ENCODE measurements at regions not wholly inside any gene's neighbourhood (a gene's known extent, or its start where the extent isn't known, plus 50 kb on each side); places are given as distances from the start of the nearest gene placed in this dataset.

DNA sequence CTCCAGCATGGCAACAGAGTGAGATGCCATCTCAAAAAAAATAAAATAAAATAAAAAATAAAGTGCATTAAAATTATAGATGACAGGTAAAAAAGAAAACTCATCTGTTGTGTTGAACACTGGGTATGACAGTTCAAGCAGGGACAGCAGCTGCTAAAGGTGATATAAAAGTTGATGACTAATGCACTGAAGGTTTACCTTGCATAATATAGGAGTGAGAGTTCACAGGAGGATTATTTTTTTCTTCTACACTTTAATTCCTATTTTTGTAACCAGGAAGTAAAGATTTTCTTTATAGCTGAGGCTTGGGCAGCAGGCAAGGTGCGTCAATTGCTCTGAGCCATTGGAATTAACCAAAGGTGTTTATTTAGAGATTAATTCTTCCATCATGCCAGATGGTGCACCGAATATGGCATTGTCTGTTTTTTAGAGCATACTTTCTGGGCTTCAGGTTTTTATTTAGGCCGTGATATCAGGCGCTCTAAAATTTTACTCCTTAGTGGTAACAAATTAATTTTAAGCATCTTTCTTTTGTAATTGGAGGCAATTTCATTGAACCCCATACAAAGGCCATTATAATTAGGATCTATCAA, 337.0 kb upstream of the SLC10A2 start:
- DNase-seq, result no peak

- DNase-seq, result no peak
These were observed 328.9 kb upstream of the SLC10A2 start for GRCh38 chr13:103395139-103395538.

- DNase-seq, result no peak
These were observed 328.4 kb upstream of the SLC10A2 start for GRCh38 chr13:103394618-103395017.

DNA sequence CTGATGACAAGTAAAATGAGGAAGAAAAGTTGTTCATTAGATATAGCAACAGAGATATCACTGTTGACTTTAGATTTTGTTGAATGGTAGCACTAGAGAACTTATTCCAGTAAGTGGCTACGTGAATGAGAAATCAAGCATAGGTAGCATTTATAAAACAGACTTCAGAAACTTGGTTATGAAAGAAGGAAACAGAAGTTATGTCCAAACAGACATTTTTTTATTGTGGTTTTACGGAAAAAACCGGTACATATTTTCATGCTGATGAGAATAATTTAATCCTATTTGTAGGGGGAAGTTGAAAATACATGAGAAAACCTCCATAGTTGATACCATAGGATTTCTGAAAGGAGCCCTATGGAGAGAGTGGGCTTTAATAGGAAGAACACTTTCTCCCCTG, 325.7 kb upstream of the SLC10A2 start:
- no peak for DNase-seq

DNA sequence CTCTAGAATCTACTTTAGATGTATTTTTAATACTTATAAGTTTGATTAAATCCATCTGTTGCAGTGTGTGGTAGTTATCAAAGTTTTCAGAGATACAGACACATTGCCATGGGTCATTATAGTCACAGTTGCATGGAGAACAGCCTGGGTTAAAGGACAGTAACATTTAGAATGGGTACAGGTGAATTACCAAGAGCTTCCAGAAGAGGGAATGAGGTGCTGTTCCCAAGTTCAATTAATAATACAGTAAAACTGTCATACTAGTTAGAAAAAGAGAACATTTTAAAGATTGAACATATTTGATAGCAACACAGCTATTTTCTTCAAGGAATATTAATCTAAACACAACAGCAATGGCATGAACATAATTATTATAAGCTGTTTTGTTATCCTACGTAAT, 322.6 kb upstream of the SLC10A2 start:
- no peak for DNase-seq

DNA sequence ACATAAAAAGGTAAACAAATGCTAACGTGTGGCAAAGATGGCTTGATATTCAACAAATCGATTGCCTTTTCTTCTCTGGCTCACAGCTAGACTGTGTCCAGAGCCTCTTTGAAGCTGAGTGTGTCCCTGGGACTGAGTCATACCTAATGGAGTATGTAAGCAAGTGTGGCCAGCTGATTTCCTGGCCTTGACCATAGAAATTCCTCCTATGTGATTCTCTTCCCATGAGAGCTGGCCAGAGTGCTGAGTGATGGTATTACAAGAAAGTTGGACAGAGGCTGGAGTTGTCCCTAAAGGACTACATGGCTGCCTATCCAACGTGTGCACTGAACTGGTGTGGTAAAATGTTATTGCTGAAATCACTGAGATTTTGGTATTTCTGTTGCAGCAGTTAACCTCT, 320.1 kb upstream of the SLC10A2 start:
- DNase-seq, result no peak

- no peak for DNase-seq
These were observed 307.7 kb upstream of the SLC10A2 start for GRCh38 chr13:103373916-103374315.

- no peak for DNase-seq
These were observed 305.1 kb upstream of the SLC10A2 start for GRCh38 chr13:103371271-103371670.

- DNase-seq, result no peak
These were observed 304.6 kb upstream of the SLC10A2 start for GRCh38 chr13:103370790-103371189.

- DNase-seq, result no peak
These were observed 292.2 kb upstream of the SLC10A2 start for GRCh38 chr13:103358255-103358932.

DNA sequence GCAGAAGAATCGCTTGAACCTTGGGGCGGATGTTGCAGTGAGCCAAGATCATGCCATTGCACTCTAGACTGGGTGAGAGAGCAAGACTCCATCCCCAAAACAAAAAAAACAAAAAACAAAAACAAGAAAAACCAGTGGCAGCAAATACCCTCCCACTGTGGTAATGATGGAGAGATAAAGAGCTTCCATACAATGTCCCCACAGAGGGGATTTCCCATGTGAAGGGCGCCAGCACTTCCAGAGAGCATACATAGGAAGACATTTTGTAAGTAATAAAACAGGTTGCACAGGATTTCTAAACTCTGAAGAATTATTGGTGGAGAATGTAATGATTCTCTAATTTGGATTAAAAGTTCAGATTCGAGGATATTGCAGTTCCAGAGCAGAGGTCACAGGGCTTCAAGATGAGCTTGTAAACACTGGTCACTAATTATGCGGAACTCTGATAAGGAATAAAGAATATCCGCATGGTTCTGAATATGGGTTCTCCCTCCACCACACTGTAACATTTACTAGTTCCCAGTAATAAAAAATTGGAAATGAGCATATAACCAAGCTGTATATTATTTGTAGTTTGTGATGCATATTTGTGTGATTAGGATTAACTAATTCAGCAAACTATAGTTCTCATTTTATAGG, 290.1 kb upstream of the SLC10A2 start:
- DNase-seq, result no peak

DNA sequence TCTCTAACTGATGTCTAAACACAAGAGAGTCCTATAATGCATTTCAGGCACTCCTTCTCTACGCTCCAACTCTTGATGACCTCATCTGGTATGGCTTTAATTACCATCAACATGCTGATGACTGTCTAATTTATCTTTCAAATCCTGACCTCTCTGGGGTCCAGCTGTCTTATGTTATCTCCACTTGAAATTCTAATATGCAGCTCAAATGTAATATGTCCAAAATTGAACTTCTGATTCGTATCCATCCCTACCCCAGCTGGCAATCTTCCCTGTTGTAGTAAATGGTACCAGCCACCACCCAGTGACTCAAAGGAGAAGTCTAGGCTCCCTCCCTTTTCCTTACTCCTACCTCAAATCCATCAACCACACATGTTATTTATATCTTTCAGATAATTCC, 288.0 kb upstream of the SLC10A2 start:
- DNase-seq, result no peak

DNA sequence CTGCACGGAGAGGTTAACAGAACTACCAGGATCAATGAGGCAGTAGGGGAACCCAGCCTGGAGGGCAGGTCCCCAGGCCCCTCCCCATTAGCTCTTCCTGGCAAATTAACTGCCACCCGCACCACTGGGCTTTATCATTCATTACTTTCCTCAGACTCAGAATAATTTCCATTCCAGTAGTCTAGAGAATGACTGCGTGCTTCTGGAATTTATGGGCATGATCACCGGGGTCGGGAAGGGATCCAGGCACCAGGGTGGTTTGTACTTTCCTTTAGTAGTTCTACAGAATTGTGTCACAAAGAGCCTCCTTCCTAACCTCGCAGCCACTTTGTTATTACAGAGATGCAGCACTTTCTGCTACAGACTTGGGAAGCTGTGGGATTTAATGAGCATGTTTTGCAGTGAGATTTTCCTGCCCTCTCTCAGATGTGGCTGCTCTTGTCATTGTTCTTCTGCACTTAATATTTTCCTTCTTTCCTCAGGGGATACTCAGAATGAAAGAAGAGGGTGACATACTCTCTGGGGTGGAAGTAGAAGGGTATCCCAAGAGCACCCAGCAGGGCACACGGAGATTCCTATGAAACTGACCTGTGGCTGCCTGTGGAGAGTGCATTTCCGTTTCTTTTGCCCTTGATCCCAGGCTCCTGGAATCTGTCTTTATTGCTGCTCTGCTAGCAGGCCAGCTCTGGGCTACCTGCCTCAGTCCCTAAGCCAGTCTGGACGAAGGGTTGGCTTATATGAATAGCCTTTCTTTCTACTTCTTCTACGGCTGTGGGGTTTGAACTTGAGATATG, 285.0 kb upstream of the SLC10A2 start:
- DNase-seq, result no peak

DNA sequence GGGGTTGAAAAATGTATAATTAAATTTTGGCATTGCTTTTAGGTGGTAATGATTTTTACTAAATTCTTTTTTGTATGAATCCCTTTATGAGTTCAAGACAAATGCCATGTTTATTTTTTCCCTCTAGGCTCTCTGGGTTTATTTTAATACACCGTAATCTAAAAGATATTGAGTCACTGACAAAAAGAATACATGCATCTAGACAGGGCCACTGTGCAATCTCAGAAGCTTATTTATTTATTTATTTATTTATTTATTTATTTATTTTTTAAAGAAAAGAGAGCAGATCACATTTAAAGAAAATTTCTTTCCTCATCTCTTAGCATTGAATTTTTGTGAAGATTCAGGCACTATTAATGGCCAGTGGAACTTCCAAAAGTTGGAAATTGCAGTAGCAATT, 283.9 kb upstream of the SLC10A2 start:
- DNase-seq, result no peak

GRCh38 chr13:103349211-103349980, 283.2 kb upstream of the SLC10A2 start:
- DNase-seq, result peak in 1 of 2 experiments; percentile 58

GRCh38 chr13:103335241-103335640, 269.0 kb upstream of the SLC10A2 start:
- no peak for DNase-seq

GRCh38 chr13:103331924-103332323, 265.7 kb upstream of the SLC10A2 start:
- no peak for DNase-seq

DNA sequence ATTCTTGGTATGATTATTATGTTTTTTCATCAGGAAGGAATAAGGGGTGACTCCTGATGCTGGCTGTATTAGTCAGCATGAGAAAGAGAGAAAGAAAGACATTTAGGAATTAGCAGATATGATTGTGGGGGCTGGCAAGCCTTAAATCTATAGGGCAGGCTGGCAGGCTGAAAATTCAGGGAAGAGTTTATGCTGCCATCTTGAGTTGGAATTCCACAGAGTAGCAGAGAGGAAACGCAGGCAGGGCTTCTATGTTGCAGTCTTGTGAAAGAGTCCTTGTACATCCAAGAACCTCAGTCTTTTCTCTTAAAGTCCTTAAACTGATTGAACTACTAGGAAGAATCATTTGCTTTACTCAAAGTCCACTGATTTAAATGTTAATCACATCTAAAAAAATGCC, 262.7 kb upstream of the SLC10A2 start:
- DNase-seq, result no peak

DNA sequence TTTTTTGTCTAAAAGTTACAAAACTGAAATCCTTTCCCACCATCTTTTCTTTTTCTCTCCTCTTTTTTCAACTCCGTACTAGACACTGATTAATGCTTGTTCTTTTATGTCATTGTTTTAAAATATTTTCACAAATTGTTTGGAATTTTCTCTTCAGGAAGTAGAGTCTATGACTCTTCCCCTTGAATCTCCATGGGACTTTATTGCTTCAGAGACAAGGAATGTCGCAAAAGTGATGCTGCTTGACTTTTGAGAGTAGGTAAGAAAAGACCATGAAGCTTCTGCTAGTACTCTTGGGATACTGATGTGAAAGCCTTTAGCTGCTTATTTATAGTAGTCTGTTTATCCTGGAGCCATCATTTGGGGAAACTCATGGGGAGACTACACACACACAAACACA, 260.1 kb upstream of the SLC10A2 start:
- DNase-seq, result no peak

GRCh38 chr13:103325672-103326071, 259.5 kb upstream of the SLC10A2 start:
- no peak for DNase-seq

DNA sequence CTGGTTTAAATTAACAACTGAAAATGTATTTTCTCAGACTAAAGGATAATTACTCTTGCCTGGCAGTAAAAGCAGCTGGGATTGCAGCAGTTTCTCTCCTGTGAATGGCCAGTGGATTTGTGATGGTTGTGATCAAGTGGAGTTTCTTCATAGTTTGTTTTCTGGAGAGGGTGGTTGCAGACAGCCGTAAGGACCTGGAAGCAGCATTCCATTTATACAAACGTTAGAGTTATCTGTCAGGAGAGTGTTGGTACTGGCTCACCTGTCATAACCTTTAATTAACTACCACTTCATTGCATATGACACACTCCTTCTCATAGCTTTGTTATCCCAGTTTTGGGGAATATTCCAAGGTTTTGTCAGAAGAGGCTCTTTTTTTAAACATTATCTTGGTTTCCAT, 258.4 kb upstream of the SLC10A2 start:
- DNase-seq, result no peak

DNA sequence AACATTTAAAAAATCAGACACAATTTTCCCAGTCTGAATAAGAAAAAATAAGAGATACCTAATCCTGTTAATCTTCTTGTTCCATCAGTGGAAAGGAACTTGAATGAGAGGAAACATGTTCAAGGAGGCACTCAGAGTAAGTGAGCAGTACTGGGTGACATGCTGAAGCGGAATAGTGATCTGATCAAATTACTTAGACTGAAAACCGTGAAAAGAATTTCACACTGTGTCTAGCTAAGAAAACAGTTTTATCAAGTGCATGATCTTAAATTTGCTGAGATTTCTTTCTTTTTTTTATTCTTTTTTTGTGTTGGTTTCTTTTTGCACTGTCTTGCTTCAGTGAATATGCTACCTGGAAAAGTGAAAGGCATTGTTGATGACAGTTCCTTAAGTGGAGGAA, 249.5 kb upstream of the SLC10A2 start:
- no peak for DNase-seq

DNA sequence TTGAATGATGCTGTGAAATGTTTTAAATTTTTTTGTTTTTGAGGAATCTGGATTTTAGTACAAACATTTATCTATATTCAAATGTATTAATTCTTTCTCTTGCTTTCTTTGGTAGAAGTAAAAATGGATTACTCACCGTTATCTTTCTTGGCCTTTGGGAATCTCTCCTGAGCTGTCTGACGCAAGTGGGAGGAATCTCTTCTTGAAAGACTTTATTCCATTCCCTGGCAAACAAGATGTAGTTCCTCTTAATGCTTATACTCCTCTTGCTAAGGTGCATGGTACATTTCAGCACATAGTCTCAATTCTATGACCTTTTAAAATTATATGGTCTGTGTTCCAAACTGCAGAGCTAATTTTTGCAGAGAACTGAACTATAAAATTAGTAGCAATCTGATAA, 246.2 kb upstream of the SLC10A2 start:
- no peak for DNase-seq
